ENCODE measurements at regions not wholly inside any gene's neighbourhood (a gene's known extent, or its start where the extent isn't known, plus 50 kb on each side); places are given as distances from the start of the nearest gene placed in this dataset.
"Not testable (repeated sequence)": the region's sequence is repeated elsewhere in the genome, so short reads cannot be mapped to it uniquely, and the experiment has no call there.

DNA sequence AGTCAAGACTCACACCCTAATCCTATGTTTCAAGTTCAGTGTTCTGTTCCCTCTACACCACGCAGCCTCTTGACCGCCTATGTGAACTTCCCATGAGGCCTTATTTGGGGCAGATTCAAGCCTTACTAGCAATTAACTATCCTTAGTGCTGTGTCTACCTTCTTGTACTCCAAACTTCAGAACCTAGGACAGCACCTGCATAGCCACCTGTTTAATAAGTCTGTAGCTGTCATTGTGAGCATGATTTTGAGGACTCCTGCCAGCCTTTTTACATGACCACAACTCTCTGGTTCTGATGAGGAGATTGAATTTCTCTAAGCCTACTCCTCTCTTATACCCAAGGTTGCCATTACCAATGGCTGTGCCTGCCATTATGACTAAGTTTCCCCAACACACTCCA, 50.8 kb upstream of the PCSK1 start:
- no peak for DNase-seq

DNA sequence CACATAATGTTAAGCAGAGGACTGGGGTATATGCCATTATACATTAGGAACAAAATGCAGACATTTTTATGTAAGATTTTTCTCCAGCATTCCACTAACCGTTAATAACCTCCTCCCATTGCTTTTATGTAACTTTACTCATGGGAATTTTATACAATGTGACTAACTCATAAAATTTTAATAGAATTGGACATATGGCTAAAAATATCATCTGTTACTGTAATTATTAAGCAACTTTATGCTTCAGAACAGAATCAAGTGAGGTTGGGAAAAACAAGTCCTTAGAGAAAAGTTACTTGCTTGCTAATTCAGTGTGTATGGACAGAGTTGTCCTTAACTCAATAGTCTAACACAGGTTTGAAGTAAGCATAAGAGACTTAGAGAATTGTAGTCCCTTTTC, 54.8 kb upstream of the PCSK1 start:
- DNase-seq = no peak

DNA sequence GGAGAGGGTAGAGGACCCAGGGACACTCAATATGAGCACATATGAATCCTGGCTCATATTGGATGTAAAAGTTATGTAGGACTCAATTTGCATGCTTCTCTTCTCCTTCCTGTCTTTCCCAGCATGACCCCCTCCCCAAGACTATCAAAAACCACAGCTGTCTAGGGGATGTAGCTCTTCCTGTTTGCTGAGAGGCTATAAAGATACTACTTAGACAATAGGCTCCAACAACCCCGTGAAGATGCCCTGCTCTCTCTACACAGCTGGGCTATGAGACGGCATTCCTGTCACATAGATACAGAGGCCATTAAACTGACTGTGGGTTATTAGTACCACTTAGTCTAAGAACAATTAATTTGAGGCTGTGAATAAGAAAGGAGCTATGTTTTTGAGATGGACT, 56.5 kb upstream of the PCSK1 start:
- DNase-seq = no peak

DNA sequence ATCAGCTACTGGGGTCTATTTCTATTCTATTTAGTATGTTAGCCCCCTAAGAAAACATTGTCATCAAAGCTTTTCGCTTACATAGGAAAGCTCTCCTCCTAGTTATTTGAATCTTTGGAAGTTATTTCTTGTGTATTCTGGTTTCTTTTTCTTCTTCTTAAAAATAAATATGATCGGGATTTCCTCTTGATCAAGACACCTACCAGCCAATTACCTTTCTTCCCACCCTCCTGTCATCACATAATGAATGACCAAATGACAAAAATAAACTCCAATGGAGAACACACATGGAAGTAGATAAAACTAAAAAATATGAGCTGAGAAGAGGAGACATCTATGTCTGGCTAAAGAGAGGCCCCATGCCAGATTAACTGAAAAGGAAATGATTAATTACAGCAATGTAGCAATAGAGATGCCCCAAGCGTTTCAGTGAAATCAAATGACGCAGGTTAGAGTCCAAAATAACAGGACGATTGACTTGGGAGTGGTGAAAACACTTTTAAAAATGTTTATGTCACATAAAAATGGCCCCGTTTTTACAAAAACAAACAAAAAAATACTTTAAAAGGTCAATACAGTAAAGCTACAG, 59.5 kb upstream of the PCSK1 start:
- no peak for DNase-seq

DNA sequence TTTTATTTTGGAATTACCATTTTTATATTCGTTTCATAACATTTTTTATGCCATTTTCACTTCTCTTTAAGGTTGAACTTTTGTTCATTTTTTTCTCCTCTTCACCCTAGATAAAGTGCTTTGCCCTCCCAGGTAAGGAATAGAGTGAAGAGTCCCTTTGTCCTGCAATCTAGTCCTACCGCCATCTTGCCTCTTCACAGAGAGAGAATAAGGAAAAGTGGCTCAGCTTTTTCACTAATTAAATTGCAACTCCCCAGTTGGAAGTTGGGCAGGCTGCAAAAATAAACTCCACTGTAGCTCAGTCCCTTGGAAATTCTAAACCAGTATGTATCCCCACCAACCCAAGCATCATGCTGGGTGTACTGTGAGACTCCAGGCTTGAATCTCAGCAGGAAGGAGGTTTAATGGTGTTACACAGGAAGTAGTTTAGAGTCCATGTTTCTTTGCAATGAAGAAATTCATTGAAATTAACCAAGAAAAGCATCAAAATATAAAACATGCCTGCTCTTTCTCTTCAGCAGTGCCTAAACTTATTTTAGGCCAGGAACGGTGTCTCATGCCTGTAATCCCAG, 60.3 kb upstream of the PCSK1 start:
- DNase-seq = no peak

DNA sequence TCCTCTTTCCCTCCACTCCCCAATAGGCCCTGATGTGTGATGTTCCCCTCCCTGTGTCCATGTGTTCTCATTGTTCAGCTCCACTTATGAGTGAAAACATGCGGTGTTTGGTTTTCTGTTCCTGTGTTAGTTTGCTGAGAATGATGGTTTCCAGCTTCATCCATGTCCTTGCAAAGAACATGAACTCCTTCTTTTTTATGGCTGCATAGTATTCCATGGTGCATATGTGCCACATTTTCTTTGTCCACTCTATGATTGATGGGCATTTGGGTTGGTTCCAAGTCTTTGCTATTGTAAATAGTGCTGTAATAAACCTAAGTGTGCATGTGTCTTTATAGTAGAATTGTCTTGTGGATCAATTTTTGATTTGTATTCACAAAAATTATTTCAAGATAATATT, 62.4 kb upstream of the PCSK1 start:
- not testable (repeated sequence) for DNase-seq

DNA sequence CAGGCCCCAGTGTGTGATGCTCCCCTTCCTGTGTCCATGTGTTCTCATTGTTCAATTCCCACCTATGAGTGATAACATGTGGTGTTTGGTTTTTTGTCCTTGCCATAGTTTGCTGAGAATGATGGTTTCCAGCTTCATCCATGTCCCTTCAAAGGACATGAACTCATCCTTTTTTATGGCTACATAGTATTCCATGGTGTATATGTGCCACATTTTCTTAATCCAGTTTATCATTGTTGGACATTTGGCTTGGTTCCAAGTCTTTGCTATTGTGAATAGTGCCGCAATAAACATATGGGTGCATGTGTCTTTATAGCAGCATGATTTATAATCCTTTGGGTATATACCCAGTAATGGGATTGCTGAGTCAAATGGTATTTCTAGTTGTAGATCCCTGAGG, 64.0 kb upstream of the PCSK1 start:
- DNase-seq = not testable (repeated sequence)

DNA sequence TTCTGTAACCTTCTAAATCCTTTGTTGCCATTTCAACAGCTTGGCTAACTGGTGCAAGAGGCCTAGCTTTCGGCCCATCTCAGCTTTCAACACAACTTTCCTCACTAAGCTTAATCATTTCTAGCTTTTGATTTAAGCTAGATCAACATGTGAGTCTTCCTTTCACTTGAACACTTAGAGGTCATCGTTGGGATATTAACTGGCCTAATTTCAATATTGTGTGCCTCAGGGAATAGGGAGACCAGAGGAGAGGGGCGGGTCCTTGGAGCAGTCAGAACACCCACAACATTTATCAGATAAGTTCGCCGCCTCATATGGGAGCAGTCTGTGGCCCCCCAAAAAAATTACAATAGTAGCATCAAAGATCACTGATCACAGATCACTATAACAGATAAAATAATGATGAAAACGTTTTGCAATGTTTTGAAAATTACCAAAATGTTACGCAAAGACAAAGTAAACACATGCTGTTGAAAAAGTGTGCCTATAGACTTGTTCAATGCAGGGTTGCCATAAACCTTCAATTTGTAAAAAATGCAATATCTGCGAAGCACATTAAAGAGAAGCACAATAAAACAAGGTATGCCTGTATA, 66.8 kb upstream of the PCSK1 start:
- DNase-seq = no peak

DNA sequence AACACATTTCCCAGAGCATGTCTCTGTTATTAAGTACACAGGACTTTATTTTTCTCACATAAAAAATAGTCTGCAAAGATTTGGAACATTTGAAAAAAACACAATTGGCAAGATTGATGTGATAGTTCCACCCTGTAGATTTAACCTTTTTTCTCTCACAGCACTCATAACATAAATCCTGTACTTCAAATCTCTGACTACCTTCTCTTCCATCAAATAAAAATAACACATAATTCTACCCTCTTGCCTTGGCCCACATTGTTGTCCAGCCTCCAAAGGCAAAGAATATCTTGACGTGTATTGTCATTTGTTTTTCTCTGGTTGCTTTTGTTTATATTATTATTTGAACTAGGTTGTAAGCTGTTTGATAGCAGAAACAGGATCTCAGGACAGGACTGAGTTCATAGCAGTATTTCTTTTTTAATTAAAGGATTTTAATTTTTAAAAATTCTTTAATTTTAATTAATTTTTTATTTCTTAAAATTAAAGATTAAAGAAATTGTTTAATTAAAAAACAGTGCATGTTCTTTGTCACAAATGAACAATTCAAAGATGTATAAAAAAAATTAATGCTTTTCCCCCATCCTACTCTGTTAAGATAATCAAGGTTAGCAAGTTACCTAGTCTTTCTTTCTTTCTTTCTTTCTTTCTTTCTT, 69.1 kb upstream of the PCSK1 start:
- DNase-seq = no peak

DNA sequence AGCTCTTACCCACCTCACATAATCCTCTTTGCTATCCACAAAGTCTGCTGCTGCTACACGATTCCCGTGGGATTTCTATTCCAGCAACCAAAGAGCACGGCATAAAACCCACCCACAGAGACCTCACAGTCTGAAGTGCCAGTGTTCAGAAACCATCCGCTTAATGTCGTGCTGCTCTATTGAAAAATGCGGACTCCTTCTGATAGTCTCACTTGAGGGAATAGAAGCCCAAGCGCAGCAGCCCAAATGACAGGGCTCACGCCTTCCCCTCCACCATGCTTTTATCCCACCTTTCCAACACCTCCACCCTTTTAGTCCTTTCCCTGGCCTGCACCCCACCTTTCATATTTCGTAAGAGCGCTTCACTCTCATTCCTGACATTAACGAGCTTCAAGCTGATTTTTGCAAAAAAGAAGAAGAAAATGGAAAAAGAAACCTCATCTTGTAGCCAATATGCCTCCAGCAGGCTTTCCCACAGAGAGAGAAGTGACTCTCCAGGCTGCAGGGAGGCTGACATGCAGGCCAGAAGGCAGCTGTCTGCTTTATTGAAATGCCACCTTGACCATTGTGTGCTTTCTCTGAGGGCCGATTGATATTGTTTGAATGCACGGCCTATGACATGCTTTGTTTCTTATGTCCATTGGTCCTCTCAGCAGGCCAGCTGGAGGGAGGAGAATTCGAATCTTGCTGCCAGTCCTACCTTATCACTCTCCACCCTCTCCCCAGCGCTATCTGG, 70.6 kb upstream of the PCSK1 start:
- DNase-seq = no peak

DNA sequence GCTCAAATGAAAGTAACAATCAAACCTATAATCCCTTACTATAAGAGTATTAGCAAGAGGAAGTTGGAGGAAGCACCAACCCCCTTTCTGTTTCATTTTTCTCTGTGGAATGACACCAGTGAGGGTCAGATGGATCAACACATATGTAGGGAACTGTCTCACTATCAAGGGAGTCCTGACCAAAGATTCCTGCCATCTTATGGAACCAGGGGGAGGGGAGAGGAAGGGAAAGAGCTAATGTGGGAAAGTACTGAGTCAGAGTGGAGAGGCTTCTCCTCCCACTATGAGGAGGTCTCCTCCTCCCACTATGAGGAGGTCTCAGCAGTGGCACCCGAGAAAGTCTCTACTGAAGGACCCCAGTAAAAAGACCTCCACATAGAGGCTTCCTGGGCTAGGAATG, 73.3 kb upstream of the PCSK1 start:
- no peak for DNase-seq

DNA sequence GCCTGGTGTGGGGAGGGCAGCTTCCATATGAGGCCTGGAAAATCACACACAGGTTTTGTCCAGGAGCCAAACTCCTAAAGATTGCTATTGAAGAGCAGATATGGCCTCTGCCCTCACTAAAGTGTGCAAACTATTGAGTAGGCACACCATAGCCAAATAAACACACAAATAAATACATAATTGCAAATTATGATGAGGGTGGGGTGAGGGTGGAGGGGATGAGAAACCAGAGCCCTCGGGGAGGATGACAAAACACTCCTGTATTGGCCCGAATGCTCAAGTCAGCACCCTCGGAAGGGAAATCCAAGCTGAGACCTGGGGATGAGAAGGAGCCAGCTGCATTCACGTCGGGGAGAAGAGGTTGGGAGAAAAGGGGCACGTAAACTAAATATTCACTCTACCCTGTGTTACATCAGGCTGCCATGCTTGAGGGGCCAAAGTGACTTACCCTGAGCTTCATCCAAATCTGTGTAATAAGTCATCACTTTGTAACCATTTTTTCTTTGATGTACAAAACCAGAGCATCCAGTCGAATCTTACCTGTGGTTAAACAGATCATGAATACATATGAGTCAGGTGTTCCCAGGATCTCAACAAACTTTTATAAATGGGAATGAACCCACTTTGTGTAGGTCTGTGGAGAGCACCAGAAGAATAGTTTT, 73.9 kb upstream of the PCSK1 start:
- DNase-seq = no peak

DNA sequence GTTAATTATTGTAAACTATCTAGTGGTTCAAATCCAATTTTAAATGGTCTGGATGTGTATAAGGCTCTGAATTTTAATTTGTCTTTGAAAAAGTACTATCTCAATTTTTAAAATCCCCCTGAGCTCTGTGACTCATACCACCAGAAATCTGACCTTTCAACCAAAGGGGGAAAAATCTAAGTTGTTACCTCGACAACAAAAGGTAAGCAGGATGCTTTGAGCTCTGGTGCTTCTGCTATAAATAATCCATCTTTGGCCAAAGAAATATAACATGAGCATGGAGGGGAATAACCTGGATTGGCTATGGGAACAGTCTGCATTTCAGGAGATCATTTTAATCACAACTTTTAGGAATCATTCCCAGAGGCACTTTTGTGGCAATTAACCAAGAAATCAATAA, 76.3 kb upstream of the PCSK1 start:
- DNase-seq = no peak

DNA sequence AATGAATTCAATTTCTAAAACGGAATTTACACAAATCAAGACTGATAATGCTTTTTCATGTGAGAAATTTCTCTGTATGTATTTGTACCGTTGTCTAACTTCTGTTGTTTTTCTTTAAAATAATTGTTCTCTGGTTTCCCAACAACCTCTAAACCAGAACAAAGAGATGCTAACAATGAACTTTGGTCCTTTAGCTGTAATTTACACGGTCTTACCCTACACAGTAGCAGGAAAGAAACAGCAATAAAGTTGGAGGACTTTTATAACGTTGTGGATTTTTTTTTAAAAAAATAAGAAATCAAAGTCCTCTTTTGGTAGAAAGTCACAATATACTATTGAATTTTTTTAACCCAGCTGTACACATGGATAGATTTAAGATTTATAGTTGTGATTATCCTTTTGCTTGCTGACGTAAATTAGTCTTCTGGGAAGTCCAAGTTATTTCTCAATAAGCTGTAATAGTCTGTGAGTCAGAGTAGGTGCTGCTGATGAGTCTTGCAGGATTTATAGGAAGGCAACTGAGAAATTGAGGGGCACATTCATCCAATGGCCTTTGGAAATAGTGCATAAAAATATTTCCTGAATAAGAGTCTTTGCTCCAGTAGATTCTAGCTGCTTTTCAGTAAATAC, 76.8 kb upstream of the PCSK1 start:
- no peak for DNase-seq

DNA sequence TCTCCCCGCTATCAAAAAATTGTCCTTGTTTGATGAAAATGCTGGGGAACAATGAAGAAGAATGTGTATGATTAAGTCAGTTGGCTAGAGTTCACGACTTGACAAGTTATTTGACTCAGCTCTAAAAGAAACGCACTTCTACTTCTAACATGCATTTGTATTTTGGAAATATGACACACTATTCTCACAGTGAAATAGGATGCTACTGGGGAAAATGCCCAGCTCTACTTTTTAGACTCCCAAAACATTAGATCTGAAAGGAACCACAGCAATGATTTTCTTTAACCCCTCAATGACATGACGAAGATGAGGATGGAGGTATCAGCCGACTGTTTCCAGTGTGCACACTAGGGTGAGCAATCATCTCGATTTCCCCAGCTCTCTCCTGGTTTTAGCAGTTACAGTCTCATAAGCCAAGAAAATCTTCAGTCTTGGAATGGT, 83.6 kb upstream of the PCSK1 start:
- DNase-seq = no peak

DNA sequence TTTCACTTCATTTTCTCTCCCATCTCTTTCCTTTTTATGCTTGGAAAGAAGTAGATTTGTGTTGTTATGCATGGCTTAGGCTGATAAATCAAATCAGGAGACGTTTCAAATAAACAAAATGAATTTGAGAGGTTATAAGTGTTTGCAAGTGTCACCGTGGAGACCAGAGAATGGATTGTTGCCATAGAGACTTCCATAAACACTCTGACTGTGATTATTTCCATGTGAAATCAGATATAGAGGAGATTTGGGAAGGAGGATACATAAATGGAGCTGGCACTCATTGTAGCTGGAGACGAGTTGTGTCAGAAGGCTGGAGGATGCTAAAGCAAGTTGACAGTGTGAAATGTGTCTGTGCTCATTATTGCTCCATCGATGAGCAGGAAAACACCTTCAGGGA, 84.2 kb upstream of the PCSK1 start:
- no peak for DNase-seq

DNA sequence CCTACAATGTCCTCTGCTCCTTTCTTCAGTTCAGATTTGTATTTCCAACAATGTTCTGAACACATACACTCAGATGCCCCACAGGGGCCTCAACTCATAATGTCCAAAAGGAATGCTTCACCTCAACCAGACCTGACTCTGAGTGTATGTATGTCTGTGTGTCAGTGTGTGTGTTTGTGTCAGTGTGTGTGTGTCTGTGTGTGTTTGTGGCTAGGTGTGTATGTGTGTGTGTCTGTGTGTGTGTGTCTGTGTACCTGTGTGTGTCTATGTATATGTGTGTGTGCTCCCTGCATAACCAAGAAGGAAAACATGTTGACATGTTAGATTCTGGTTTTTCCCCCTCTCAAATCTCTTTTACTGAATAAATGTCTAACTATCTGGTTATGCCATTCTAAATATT, 87.3 kb upstream of the PCSK1 start:
- DNase-seq = no peak

DNA sequence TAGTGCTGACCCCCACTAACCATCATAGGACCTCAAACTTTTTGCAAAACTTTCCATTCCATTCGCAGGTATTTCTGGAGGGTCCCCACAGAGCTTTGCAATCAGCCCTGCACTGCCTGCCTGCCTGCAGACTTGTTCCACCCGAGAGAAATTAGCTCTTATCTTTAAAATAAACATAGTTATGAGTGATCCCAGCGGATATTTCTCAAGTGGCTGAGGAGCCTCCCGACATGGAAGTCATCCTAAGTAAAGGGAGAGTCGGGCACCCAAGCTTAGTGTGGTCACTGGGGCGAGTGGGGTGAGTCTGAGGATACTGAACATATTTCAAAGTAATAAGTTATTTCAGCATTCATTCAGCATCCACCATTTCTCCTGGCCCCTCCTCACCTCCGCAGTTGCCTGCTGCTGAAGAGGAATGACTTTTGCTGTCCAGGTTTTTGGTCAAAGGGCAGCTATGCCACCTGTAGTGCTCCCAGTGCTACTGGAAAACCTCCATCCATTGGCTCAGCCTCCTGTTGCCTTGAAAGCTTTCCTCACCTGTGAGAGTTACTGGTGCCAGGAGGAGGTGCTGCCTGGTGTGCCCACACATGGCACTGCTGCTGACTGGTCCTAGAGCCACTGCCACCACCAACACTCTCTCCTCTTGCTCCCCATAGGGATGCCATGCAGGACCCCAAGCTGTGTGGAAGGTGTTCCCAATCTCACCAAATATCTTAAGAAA, 89.7 kb upstream of the PCSK1 start:
- DNase-seq = no peak

DNA sequence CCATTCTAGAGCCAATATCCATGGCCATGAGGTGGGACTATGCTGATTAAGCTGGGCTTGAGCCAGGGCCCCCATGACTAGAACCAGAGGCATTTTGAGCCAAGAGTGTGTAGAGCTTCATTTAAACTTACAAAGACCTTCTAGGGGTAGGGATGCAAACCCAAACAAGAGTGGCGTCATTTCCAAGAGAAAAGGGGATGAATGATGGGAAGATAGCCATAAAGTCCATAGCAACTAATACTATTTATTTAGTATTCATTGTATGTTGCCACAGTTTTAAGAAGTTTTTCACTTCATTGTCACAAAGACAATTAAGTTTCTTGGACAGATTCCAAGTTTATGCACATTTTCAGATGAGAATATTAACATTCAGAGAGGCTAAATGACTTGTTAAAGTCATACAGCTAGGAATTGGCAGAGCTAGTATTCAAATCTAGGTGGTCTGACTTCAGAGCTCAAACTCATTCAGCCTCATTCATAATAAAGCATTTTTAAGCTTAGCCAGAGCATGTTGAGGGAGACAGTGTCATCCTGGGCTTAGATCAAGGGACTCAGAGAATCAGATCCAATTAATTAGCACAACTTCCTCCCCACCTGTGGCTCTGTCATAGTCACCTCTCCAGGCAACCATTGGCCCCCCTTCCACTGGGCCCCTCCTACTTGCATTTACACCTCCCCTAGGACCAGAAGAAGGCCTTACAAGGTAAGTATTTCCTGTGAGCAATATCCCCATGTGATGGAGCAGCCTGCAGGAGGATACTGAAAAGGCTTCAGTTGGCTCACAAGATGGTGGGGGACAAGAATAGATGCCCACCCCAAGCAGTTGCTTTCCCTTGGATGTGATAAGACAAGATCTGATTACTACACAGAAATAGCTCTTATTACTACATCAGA, 95.0 kb upstream of the PCSK1 start:
- no peak for DNase-seq

DNA sequence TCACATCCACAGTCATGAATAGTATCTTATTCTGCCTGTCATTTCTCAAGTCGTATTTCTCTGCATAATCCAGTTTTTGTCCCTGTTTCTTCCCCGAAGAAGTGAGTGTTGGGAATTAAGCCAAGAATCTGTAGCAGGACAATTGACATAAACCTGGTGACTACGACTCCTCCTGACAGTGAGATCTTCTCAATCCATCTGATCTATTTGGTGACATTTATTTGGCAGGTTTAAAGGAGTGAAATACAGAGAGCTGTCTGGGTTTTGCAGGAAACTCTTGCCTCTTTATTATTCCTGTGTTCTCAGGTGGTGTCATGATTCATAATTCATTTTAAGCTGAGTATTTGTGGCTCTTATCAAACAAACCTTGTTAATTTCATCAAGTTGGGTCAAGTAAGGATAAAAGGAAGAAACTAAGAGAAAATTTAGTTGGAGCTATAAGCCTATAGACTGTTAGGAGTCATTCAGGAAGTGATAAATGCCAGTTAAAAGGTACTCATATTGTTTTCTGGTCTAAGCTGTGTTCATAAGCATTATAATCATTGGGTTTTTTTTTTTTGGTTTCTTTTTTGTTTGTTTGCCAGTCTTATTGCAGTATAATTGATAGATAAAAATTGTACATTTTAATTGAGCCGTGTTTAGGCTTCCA, 95.9 kb upstream of the PCSK1 start:
- no peak for DNase-seq

Measured in CD4-positive, alpha-beta T cell treated with Interleukin-12 subunit alpha and Interleukin-12 subunit beta, for 1 hour (primary cell).